PFSK-1 (cell line): ENCODE measurements at regions not wholly inside any gene's neighbourhood (a gene's known extent, or its start where the extent isn't known, plus 50 kb on each side); places are given as distances from the start of the nearest gene placed in this dataset.

Experiments
- FOXP2 ChIP-seq: optimal IDR thresholded peaks from 2 replicates; pipeline ENCODE3; 2011; ENCODE audit warnings: borderline replicate concordance, control low read depth, inconsistent platforms; ENCODE audit not compliant: insufficient read depth; ENCODE audit errors: extremely low read length, extremely low read depth
- POLR2AphosphoS5 ChIP-seq: IDR thresholded peaks from 2 replicates; pipeline ENCODE4 v1.6.1; 2012; ENCODE audit warnings: low read depth, mild to moderate bottlenecking, control low read depth, low read length, moderate library complexity
- SIN3A ChIP-seq: IDR thresholded peaks from 2 replicates; pipeline ENCODE4 v1.6.1; 2012; ENCODE audit warnings: mild to moderate bottlenecking, low read length, moderate library complexity, borderline replicate concordance; ENCODE audit not compliant: insufficient read depth
- TAF1 ChIP-seq: IDR thresholded peaks from 2 replicates; pipeline ENCODE4 v1.6.1; 2012; ENCODE audit warnings: low read length, control low read depth, borderline replicate concordance; ENCODE audit not compliant: insufficient read depth
- TF ChIP-seq, protein P1 (sequence below), 2 experiments: IDR thresholded peaks; 2 replicates each; pipeline versions ENCODE4 v1.6.1 to v1.8.0; 2011 to 2012; ENCODE audit warnings: low read depth in 2 of 2, low read length in 2 of 2, control low read depth in 1 of 2, inconsistent platforms in 1 of 2, mild to moderate bottlenecking in 1 of 2, moderate library complexity in 1 of 2; ENCODE audit not compliant: insufficient read depth in 1 of 2

DNA sequence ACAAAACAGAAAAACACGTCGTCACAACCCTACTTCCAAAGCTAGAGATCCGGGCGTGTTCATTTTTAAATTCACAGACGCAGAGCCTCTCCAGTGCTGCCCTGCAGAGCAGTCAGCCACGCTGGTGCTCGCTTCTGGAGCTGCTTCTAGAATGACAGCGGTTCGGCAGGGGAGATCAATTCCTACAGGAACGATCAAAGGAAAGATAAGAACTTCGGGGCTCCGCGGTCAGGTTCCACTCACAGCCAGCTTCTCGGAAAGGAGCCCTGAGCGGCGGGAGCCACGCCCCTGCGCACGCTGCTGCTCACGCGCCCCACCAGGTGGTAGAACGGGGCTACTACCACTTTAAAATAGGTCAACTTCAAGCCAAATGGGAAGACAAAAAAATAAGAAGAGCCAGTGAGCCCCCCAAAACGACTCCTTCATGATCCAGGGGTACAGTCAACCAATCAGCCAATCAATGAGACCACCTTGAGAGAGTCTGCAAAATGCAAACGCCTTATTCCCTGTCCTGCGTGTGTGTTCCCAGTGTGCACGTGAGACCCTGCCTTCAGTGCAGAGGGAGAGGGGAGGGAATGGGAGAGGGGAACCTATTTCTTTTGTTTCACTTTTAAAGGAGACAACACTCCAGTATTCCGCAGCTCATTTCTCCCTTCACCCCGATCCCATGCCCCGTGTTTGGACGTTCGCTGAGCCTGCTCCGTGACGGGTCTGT is 209.7 kb downstream of the RBFOX3 start:
- TF ChIP-seq, protein P1, sequence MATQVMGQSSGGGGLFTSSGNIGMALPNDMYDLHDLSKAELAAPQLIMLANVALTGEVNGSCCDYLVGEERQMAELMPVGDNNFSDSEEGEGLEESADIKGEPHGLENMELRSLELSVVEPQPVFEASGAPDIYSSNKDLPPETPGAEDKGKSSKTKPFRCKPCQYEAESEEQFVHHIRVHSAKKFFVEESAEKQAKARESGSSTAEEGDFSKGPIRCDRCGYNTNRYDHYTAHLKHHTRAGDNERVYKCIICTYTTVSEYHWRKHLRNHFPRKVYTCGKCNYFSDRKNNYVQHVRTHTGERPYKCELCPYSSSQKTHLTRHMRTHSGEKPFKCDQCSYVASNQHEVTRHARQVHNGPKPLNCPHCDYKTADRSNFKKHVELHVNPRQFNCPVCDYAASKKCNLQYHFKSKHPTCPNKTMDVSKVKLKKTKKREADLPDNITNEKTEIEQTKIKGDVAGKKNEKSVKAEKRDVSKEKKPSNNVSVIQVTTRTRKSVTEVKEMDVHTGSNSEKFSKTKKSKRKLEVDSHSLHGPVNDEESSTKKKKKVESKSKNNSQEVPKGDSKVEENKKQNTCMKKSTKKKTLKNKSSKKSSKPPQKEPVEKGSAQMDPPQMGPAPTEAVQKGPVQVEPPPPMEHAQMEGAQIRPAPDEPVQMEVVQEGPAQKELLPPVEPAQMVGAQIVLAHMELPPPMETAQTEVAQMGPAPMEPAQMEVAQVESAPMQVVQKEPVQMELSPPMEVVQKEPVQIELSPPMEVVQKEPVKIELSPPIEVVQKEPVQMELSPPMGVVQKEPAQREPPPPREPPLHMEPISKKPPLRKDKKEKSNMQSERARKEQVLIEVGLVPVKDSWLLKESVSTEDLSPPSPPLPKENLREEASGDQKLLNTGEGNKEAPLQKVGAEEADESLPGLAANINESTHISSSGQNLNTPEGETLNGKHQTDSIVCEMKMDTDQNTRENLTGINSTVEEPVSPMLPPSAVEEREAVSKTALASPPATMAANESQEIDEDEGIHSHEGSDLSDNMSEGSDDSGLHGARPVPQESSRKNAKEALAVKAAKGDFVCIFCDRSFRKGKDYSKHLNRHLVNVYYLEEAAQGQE (IDR thresholded peaks at IDR 0.05; ENCODE audit: insufficient read depth in 1 of 2, low read depth in 2 of 2, low read length in 2 of 2), result no peak
- TF ChIP-seq SIN3A (no peak), TAF1 (no peak), POLR2AphosphoS5 (no peak), FOXP2 (no peak)
